ENCODE measurements at regions not wholly inside any gene's neighbourhood (a gene's known extent, or its start where the extent isn't known, plus 50 kb on each side); places are given as distances from the start of the nearest gene placed in this dataset.

GRCh38 chr12:19998411-19998810, 369.9 kb upstream of the PDE3A start:
- 0% methylated on average over 1 of the region's 1 CpG for WGBS (ENCODE audit: insufficient coverage, low coverage, missing lambda C conversion rate)
- no peak for DNase-seq (ENCODE audit: extremely low read depth in 1 of 4, low spot score in 3 of 4)
- Histone ChIP-seq H3K9me3 (replicated peaks; ENCODE audit: control insufficient read depth, insufficient read depth, low read depth, low read length) (0 out of 2 replicates have a peak, but pooled peaks cover 2% of the 10 kb centered on the region), H3K79me2 (ENCODE audit: control insufficient read depth, insufficient read depth, low read length) (no peaks in the 10 kb centered on the region), H3K27ac (ENCODE audit: extremely low read depth, low read depth, low read length) (no peak overlapping the region), H4K20me1 (replicated peaks; ENCODE audit: control insufficient read depth, insufficient read depth, low read length) (no peaks in the 10 kb centered on the region), H2AFZ (ENCODE audit: low read depth, low read length) (no peak overlapping the region), H3K27me3 (ENCODE audit: control insufficient read depth in 2 of 2, insufficient read depth in 2 of 2, low read length in 2 of 2) (no peaks in the 10 kb centered on the region), H3K4me2 (ENCODE audit: insufficient read depth, low read length) (no peak overlapping the region), H3K4me1 (replicated peaks in 1 of 2; ENCODE audit: control insufficient read depth in 2 of 2, insufficient read depth in 2 of 2, low read length in 2 of 2) (no peaks in the 10 kb centered on the region), H3K36me3 (ENCODE audit: control insufficient read depth, insufficient read depth, low read length) (no peaks in the 10 kb centered on the region), H3K9ac (ENCODE audit: insufficient read depth in 1 of 2, low read depth in 2 of 2, low read length in 2 of 2) (no peak overlapping the region), H3K9me1 (ENCODE audit: control insufficient read depth, insufficient read depth, low read length) (no peaks in the 10 kb centered on the region), H3K4me3 (no peak overlapping the region)
- FAIRE-seq = no peak
- no TSS peak for BruUV-seq (replicated peaks)
- in situ Hi-C loops (cut with MboI) (no loop called here), intact Hi-C loops (cut with micrococcal nuclease) (no loop called here)
- TF ChIP-seq BRD9 (IDR thresholded peaks at IDR 0.05; ENCODE audit: low read depth, partially characterized antibody) = no peak
- no peak for TF ChIP-seq HDAC8 (tag; IDR thresholded peaks at IDR 0.05)
- TF ChIP-seq ZNF609 (CRISPR knock-in tag; IDR thresholded peaks at IDR 0.05; ENCODE audit: borderline replicate concordance) = no peak
- TF ChIP-seq OTX1 (CRISPR knock-in tag; IDR thresholded peaks at IDR 0.05) = no peak
- no peak for TF ChIP-seq SOX6 (IDR thresholded peaks at IDR 0.05)
- ATAC-seq = no peak
- POLR2A ChIA-PET = no interaction called here
- CTCF ChIA-PET (ENCODE audit: low intra/inter-chr PET ratio) = no interaction called here

Data from K562 (cell line).